Choroid plexus epithelial cell (primary cell): ENCODE measurements at regions not wholly inside any gene's neighbourhood (a gene's known extent, or its start where the extent isn't known, plus 50 kb on each side); places are given as distances from the start of the nearest gene placed in this dataset.

ENCODE experiments used
- DNase-seq: peaks from one replicate; pipeline ENCODE4 v3.0.0-alpha.2; 2010; ENCODE audit warnings: low read depth
- H3K4me3 ChIP-seq: 2 replicates; pipeline ENCODE4 v1.5.1; 2011; ENCODE audit warnings: low read depth, mild to moderate bottlenecking, control low read depth, low read length, moderate library complexity
- CTCF ChIP-seq: conservative IDR thresholded peaks from 2 replicates; pipeline ENCODE4 v1.5.1; 2011; ENCODE audit warnings: low read depth, mild to moderate bottlenecking, control low read depth, inconsistent platforms, low read length, moderate library complexity

GRCh38 chr7:79786187-79786586, 332.7 kb upstream of the MAGI2 start:
- DNase-seq, result peak; percentile 63

DNA sequence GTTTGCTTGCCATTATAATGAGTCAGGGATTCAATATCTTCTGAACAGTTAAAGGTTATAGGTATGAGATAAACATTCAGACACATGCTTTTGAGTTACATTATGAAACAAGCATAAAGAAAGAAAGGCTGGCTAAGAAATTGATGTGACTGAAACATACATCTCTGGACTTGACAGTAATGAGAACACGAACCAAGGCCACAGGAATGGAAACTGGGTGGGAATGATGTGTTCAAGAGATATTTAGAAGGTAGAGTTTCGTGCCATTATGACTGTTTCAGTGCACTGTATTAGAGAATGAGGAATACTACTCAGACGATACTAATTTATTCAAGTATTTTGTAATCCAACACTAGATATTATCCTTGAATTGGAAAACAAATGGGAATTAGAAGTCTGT, 332.1 kb upstream of the MAGI2 start:
- H3K4me3 ChIP-seq, result no peak overlapping the region
- peak; percentile 13 for DNase-seq
- TF ChIP-seq CTCF, result no peak

More at GRCh38 chr7:79786187-79786586, 332.7 kb upstream of the MAGI2 start:
- TF ChIP-seq CTCF, result no peak
- H3K4me3 ChIP-seq, result no peak overlapping the region

GRCh38 chr7:79782906-79783305, 329.4 kb upstream of the MAGI2 start:
- no peak overlapping the region for H3K4me3 ChIP-seq
- no peak for TF ChIP-seq CTCF

DNA sequence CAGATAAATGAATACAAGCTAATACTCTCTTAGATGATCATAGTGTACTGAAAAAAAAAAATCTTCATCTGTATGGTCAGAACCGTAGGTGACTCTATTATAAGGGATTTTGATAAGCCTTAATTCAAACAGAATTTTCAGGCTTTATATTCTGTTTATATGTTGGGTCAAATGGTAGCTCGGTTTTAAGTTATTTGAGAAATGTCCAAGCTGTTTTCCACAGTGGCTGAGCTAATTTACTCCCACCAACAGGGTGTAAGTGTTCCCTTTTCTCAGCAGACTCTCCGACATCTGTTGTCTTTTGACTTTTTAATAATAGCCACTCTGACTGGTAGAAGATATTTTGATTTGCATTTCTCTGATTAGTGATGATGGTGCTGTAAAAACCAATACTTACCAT, 328.8 kb upstream of the MAGI2 start:
- peak; percentile 51 for DNase-seq
- no peak for TF ChIP-seq CTCF
- no peak overlapping the region for H3K4me3 ChIP-seq

More at GRCh38 chr7:79782906-79783305, 329.4 kb upstream of the MAGI2 start:
- no peak for DNase-seq

DNA sequence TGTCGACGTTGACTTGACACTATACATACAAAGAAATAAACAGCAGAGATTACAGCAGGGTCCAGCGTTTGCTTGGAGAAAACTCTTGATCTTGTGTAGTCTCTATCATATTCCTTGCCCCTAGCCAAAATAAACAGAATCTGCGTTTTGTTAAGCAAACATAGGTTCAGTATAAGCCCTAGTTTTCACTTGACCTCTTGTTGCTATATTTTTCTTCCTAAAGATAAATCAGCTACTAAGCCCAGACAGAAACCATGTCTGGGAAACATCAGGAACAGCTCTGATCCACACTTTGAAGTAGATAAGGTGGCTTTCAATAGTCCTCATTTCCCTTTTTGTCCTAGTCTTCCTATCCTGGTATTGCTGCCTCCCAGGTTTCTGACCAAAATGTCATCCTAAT, 328.2 kb upstream of the MAGI2 start:
- DNase-seq, result peak; percentile 71
- no peak overlapping the region for H3K4me3 ChIP-seq
- no peak for TF ChIP-seq CTCF

DNA sequence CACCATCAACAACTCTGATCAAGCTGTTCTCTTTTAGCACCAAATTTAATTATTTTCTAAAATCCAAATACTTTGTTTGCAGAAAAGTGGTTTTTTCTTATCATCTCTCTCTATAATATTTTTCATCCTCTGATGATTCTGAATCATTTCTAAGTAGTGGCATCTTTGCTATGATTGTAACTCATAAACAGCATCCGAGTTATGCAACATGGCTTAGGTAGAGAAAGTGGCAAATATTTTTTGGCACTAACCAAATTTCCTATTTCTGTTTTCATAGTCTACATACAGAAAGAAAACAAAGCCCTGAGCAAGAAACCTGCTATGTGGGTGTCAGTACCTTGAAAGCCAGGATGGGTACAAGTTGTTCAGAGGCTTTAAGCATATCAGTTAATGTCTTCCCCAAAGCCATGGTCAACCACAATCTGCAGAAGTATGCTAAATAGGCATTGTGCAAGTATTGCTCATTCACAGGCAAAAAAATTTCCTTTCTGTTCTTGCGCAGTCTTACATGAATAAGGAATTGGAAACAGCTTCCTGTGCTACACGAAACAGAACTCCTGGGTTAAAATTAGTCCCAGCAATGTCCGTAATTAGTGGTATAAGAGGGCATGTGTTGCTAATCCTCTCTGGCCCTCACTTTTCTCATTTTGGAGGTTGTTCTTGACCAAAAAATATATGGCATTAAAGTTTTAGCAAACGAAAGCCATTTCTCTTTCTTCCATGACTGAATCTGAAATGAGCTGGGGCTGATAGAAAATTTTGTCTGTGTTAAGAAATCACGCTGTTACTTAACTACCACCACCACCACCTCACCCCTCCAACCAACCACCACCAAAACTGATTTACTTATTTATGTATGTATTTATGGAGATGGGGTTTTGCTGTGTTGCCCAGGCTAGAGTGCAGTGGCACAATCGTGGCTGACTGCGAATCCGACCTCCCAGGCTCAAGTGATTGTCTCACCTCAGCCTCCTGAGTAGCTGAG, 325.6 kb upstream of the MAGI2 start:
- TF ChIP-seq CTCF, result no peak
- peak; percentile 97 for DNase-seq

GRCh38 chr7:79775911-79776310, 322.4 kb upstream of the MAGI2 start:
- no peak for TF ChIP-seq CTCF
- DNase-seq, result no peak
- H3K4me3 ChIP-seq, result no peak overlapping the region

More for the DNA sequence above, 325.6 kb upstream of the MAGI2 start:
- no peak overlapping the region for H3K4me3 ChIP-seq
